Left ventricle myocardium inferior (tissue), 1 donor: ENCODE measurements at regions not wholly inside any gene's neighbourhood (a gene's known extent, or its start where the extent isn't known, plus 50 kb on each side); places are given as distances from the start of the nearest gene placed in this dataset.

Experiments
- DNase-seq: peaks from one replicate; pipeline ENCODE4 v3.0.0-alpha.2; 2020
- H3K27ac ChIP-seq: fragments of 200-600 bp; replicated peaks from 2 replicates; pipeline ENCODE4 v1.8.0; 2021
- H3K27me3 ChIP-seq: fragments of 200-600 bp; 2 replicates; pipeline ENCODE4 v1.8.0; 2021; ENCODE audit warnings: low read depth
- H3K36me3 ChIP-seq: fragments of 200-600 bp; 2 replicates; pipeline ENCODE4 v1.8.0; 2021
- H3K4me1 ChIP-seq: fragments of 200-600 bp; 2 replicates; pipeline ENCODE4 v1.8.0; 2021
- H3K4me3 ChIP-seq: fragments of 200-600 bp; 2 replicates; pipeline ENCODE4 v1.8.0; 2021; ENCODE audit warnings: mild to moderate bottlenecking, moderate library complexity
- H3K9me3 ChIP-seq: fragments of 200-600 bp; replicated peaks from 2 replicates; pipeline ENCODE4 v1.8.0; 2021
- intact Hi-C: fragments of 100-400 bp; cut with micrococcal nuclease; formaldehyde crosslinking; loops from one replicate; pipeline ENCODE4 v1.11.0; 2022
- TF ChIP-seq, protein P1 (sequence below): fragments of 200-600 bp; IDR thresholded peaks from 2 replicates; pipeline ENCODE4 v1.8.0; 2021; ENCODE audit warnings: antibody characterized with exemption, mild to moderate bottlenecking, borderline replicate concordance
- donor health status: DM: no; HTN: yes; CAD: no; lungs with severe emphysema.

DNA sequence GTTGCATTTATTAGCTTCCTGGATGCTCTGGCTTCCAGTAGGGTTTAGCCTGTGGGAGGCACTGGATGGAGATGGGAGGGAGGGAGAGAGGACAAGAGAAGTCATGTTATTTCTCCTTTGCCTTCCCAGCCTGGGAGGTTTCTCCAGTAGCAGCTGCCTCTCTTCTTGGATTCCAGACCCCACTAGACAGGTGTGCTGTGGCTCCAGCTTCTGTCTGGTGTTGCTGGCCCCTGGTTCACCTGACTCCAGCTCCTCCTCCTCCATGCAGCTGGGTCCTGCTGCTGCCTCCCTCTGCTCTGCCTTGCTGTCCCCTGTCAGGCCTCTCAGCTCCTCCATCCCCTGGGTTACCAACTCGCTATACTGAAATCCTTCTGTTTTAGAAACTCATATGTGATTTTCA, 188.9 kb upstream of the TNP1 start:
- no peak for DNase-seq
- TF ChIP-seq, protein P1, sequence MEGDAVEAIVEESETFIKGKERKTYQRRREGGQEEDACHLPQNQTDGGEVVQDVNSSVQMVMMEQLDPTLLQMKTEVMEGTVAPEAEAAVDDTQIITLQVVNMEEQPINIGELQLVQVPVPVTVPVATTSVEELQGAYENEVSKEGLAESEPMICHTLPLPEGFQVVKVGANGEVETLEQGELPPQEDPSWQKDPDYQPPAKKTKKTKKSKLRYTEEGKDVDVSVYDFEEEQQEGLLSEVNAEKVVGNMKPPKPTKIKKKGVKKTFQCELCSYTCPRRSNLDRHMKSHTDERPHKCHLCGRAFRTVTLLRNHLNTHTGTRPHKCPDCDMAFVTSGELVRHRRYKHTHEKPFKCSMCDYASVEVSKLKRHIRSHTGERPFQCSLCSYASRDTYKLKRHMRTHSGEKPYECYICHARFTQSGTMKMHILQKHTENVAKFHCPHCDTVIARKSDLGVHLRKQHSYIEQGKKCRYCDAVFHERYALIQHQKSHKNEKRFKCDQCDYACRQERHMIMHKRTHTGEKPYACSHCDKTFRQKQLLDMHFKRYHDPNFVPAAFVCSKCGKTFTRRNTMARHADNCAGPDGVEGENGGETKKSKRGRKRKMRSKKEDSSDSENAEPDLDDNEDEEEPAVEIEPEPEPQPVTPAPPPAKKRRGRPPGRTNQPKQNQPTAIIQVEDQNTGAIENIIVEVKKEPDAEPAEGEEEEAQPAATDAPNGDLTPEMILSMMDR: no peak
- no peak overlapping the region for H3K4me3 ChIP-seq
- H3K27ac ChIP-seq: no peak overlapping the region
- intact Hi-C loops: no loop called here
- H3K27me3 ChIP-seq: no peaks in the 10 kb centered on the region
- H3K36me3 ChIP-seq: no peaks in the 10 kb centered on the region
- no peaks in the 10 kb centered on the region for H3K9me3 ChIP-seq
- peaks cover 12% of the 10 kb centered on the region for H3K4me1 ChIP-seq

DNA sequence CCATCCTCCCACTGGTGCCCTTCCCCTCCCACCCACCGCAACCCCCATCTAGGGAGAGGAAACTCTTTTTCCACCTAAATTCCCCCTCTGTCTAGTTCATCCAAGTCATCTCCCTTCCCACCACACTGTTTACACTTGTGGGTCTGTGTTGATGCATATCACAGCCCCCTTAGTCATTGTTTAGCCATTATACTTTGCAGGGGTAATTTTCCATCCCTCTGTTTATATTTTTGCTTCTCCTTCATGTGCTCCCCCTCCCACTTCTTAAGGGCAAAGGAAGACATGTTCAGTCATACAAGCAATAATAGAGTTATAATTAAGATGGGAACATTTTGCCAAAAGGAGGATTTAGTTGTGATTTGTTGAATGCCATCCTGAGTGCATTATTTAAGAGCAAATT, 187.8 kb upstream of the TNP1 start:
- Histone ChIP-seq H3K27me3 (no peaks in the 10 kb centered on the region), H3K36me3 (no peaks in the 10 kb centered on the region), H3K27ac (no peak overlapping the region), H3K9me3 (no peaks in the 10 kb centered on the region), H3K4me3 (no peak overlapping the region), H3K4me1 (peaks cover 1% of the 10 kb centered on the region)
- TF ChIP-seq, protein P1: no peak
- intact Hi-C loops: no loop called here
- DNase-seq: no peak

DNA sequence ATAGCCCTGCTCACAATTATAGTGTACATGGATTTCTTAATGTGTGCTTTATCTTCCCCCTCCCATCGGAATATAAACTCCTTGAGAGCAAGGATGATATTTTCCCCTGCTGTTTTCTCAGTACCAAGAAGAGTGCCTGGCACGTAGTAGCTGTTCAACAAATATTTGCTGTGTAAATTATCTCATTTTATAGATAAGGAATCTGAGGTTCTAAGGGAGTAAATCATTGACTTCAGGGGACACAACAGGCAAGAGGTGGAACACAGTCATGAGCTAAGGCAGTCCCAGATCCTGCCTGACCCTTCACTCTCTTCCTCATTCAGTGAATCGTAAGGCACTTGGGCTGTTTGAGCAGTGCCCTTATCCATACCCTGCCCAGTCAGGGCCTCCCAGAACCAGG, 187.3 kb upstream of the TNP1 start:
- Histone ChIP-seq H3K4me3 (no peak overlapping the region), H3K36me3 (no peaks in the 10 kb centered on the region), H3K4me1 (no peaks in the 10 kb centered on the region), H3K27ac (no peak overlapping the region), H3K9me3 (no peaks in the 10 kb centered on the region), H3K27me3 (no peaks in the 10 kb centered on the region)
- intact Hi-C loops: no loop called here
- TF ChIP-seq, protein P1: no peak
- DNase-seq: no peak

GRCh38 chr2:217045700-217046475, 186.0 kb upstream of the TNP1 start:
- H3K4me1 ChIP-seq: no peaks in the 10 kb centered on the region
- H3K36me3 ChIP-seq: no peaks in the 10 kb centered on the region
- TF ChIP-seq, protein P1: no peak
- intact Hi-C loops: no loop called here
- H3K27me3 ChIP-seq: no peaks in the 10 kb centered on the region
- no peak for DNase-seq
- no peak overlapping the region for H3K4me3 ChIP-seq
- H3K9me3 ChIP-seq: no peaks in the 10 kb centered on the region
- H3K27ac ChIP-seq: no peak overlapping the region

DNA sequence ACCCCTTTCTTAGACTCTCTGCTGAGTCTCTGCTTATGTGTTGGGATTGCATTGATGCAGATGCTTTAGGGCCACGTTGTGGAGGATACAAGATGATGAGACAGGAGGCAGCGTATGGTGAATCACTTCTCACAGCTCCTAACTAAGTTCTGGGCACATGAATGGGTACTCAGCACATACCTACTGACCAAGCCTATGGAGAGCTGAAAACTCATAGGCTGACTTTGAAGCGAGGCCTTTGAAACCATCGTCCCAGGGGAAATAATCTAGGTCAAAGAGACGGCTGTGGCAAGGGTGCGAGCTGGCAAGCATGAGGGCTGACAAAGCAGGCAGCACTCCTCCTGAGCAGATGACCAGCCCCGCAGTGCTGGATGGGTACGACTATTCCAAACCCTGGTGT, 180.2 kb upstream of the TNP1 start:
- DNase-seq: no peak
- Histone ChIP-seq H3K27me3 (no peaks in the 10 kb centered on the region), H3K4me1 (peaks cover 23% of the 10 kb centered on the region), H3K27ac (no peak overlapping the region), H3K36me3 (no peaks in the 10 kb centered on the region), H3K4me3 (no peak overlapping the region), H3K9me3 (no peaks in the 10 kb centered on the region)
- intact Hi-C loops: no loop called here
- TF ChIP-seq, protein P1: no peak
